ENCODE measurements at regions not wholly inside any gene's neighbourhood (a gene's known extent, or its start where the extent isn't known, plus 50 kb on each side); places are given as distances from the start of the nearest gene placed in this dataset.
A peak's percentile ranks its signal among the peaks of the same experiment; 100 is the strongest.

- no peak for DNase-seq
Measured at GRCh38 chr10:4129866-4130477, 345.0 kb upstream of the KLF6 start.

GRCh38 chr10:4127518-4128315 lies 342.7 kb upstream of the KLF6 start:
- DNase-seq: peak; percentile 93

GRCh38 chr10:4125776-4126175 lies 340.8 kb upstream of the KLF6 start:
- no peak for DNase-seq

- DNase-seq: no peak
Measured at GRCh38 chr10:4121502-4122380, 336.7 kb upstream of the KLF6 start.

GRCh38 chr10:4120096-4120853 lies 335.3 kb upstream of the KLF6 start:
- DNase-seq: no peak

- DNase-seq: no peak
Measured at GRCh38 chr10:4119107-4119506, 334.1 kb upstream of the KLF6 start.

GRCh38 chr10:4117604-4118003 lies 332.6 kb upstream of the KLF6 start:
- DNase-seq: no peak

- no peak for DNase-seq
Measured at GRCh38 chr10:4111643-4112042, 326.6 kb upstream of the KLF6 start.

GRCh38 chr10:4109469-4109868 lies 324.5 kb upstream of the KLF6 start:
- no peak for DNase-seq

- DNase-seq: no peak
Measured at GRCh38 chr10:4108693-4109092, 323.7 kb upstream of the KLF6 start.

GRCh38 chr10:4107285-4107851 lies 322.4 kb upstream of the KLF6 start:
- DNase-seq: peak; percentile 90

GRCh38 chr10:4103603-4104002 lies 318.6 kb upstream of the KLF6 start:
- no peak for DNase-seq

- DNase-seq: no peak
Measured at GRCh38 chr10:4102802-4103344, 317.9 kb upstream of the KLF6 start.

- DNase-seq: no peak
Measured at GRCh38 chr10:4101918-4102654, 317.1 kb upstream of the KLF6 start.

GRCh38 chr10:4100380-4100779 lies 315.4 kb upstream of the KLF6 start:
- no peak for DNase-seq

GRCh38 chr10:4099202-4099601 lies 314.2 kb upstream of the KLF6 start:
- no peak for DNase-seq

GRCh38 chr10:4095166-4095917 lies 310.3 kb upstream of the KLF6 start:
- no peak for DNase-seq

- peak; percentile 39 for DNase-seq
Measured at GRCh38 chr10:4094751-4095150, 309.7 kb upstream of the KLF6 start.

GRCh38 chr10:4093438-4093837 lies 308.4 kb upstream of the KLF6 start:
- DNase-seq: peak; percentile 1

GRCh38 chr10:4088354-4089066 lies 303.5 kb upstream of the KLF6 start:
- DNase-seq: no peak
